Neural progenitor cell (in vitro differentiated cells): ENCODE measurements at regions not wholly inside any gene's neighbourhood (a gene's known extent, or its start where the extent isn't known, plus 50 kb on each side); places are given as distances from the start of the nearest gene placed in this dataset.

ENCODE experiments used
- EZH2 ChIP-seq: fragments of 200-600 bp; sonication (generic); IDR thresholded peaks from 2 replicates; pipeline ENCODE4 v1.6.1; 2017; ENCODE audit warnings: antibody characterized with exemption, mild to moderate bottlenecking, moderate library complexity
- TF ChIP-seq, protein P1 (sequence below): fragments of 200-600 bp; sonication (generic); IDR thresholded peaks from 2 replicates; pipeline ENCODE4 v1.5.1; 2017; ENCODE audit warnings: antibody characterized with exemption, mild to moderate bottlenecking

- TF ChIP-seq, protein P1, sequence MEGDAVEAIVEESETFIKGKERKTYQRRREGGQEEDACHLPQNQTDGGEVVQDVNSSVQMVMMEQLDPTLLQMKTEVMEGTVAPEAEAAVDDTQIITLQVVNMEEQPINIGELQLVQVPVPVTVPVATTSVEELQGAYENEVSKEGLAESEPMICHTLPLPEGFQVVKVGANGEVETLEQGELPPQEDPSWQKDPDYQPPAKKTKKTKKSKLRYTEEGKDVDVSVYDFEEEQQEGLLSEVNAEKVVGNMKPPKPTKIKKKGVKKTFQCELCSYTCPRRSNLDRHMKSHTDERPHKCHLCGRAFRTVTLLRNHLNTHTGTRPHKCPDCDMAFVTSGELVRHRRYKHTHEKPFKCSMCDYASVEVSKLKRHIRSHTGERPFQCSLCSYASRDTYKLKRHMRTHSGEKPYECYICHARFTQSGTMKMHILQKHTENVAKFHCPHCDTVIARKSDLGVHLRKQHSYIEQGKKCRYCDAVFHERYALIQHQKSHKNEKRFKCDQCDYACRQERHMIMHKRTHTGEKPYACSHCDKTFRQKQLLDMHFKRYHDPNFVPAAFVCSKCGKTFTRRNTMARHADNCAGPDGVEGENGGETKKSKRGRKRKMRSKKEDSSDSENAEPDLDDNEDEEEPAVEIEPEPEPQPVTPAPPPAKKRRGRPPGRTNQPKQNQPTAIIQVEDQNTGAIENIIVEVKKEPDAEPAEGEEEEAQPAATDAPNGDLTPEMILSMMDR, result no peak
- no peak for TF ChIP-seq EZH2
Measured at GRCh38 chr9:10917001-10917400, 304.2 kb upstream of the PTPRD start.
